ENCODE measurements at regions not wholly inside any gene's neighbourhood (a gene's known extent, or its start where the extent isn't known, plus 50 kb on each side); places are given as distances from the start of the nearest gene placed in this dataset.

DNA sequence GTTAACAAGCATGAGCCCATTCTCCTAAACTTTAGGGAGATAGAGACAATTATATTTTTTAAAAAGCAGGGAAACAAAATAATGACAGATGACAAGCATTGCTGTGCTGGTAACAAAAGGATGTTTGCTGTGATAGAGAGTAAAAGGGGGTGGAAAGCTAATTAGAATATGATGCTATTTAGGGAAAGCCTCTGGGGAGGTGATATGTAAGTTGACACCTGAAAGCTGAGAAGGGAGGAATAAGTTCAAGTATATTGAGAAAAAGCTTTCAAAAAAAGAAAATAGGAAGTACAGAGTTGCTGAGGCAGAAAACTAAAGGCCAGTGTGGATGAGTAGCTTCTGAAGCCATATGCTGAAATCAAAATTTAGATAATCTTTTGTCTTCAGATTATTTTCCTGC lies 565.2 kb upstream of the NRXN1 start:
- TF ChIP-seq, protein P1, sequence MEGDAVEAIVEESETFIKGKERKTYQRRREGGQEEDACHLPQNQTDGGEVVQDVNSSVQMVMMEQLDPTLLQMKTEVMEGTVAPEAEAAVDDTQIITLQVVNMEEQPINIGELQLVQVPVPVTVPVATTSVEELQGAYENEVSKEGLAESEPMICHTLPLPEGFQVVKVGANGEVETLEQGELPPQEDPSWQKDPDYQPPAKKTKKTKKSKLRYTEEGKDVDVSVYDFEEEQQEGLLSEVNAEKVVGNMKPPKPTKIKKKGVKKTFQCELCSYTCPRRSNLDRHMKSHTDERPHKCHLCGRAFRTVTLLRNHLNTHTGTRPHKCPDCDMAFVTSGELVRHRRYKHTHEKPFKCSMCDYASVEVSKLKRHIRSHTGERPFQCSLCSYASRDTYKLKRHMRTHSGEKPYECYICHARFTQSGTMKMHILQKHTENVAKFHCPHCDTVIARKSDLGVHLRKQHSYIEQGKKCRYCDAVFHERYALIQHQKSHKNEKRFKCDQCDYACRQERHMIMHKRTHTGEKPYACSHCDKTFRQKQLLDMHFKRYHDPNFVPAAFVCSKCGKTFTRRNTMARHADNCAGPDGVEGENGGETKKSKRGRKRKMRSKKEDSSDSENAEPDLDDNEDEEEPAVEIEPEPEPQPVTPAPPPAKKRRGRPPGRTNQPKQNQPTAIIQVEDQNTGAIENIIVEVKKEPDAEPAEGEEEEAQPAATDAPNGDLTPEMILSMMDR (IDR thresholded peaks at IDR 0.05), result no peak
- TF ChIP-seq POLR2A (IDR thresholded peaks at IDR 0.05), result no peak
